GM21529 (cell line): ENCODE measurements at regions not wholly inside any gene's neighbourhood (a gene's known extent, or its start where the extent isn't known, plus 50 kb on each side); places are given as distances from the start of the nearest gene placed in this dataset.

ENCODE experiments used
- ATAC-seq: cut with Tn5 transposase; IDR thresholded peaks from one replicate; pipeline ENCODE4 v1.9.1; 2021; ENCODE audit not compliant: unreplicated experiment

GRCh38 chr6:170136541-170137175, 154.2 kb downstream of the DLL1 start:
- no peak for ATAC-seq

DNA sequence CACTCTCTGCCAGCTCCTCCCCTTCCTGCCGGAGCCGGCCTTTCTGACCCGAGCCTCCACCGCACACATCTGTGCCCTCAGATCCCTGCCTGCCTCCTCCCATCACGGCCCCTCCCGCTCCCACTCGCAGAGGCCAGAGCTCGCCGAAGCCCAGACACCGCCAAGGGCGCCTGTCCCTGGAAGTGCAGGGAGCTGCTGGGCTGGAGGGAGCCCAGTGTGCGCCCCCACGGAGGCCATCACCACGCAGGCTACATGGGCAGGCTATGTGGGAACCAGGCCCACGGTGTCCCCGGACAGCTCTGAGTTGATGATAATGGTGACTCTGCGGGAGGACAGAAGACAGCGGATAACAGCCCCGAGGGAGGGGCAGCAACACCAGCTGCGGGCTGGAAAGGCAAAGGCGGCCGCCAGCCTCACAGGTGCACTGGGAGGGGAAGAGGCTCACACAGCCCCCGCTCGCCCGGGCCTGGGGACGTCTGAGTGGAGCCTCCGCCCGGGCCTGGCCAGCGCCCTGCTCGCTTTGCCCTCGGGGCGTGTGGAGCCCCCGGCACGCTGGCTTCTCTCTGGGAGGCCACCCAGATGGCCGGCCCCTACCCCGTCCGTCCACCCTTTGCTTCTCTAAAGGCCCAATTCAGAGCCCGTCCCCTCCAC, 154.9 kb downstream of the DLL1 start:
- no peak for ATAC-seq

- ATAC-seq = no peak
These were observed 155.4 kb downstream of the DLL1 start for GRCh38 chr6:170135461-170135820.

- ATAC-seq = no peak
These were observed 156.1 kb downstream of the DLL1 start for GRCh38 chr6:170134471-170135440.

GRCh38 chr6:170134031-170134470, 156.8 kb downstream of the DLL1 start:
- no peak for ATAC-seq

DNA sequence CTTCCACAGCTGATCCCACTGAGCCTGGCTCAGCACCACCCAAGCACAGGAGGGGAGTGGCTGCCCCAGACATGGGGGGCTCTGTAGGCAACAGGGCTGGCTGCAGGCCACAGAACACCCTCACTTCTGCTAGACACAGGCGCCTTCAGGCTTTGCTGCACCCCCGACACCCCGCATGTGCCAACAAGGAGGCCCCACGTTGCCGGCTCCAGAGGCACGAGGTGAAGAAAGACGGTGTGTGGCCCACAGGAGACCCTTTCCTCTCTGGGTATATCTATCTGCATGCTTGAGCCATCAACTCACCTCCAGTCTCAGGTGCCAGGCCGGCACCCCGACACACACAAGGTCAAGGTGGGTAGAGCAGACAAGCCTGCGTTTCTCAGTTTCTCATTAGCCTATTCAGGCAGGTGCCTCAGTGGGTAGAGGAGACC, 158.3 kb downstream of the DLL1 start:
- ATAC-seq = no peak

- no peak for ATAC-seq
These were observed 158.8 kb downstream of the DLL1 start for GRCh38 chr6:170132011-170132521.

- ATAC-seq = no peak
These were observed 159.5 kb downstream of the DLL1 start for GRCh38 chr6:170131351-170131750.

DNA sequence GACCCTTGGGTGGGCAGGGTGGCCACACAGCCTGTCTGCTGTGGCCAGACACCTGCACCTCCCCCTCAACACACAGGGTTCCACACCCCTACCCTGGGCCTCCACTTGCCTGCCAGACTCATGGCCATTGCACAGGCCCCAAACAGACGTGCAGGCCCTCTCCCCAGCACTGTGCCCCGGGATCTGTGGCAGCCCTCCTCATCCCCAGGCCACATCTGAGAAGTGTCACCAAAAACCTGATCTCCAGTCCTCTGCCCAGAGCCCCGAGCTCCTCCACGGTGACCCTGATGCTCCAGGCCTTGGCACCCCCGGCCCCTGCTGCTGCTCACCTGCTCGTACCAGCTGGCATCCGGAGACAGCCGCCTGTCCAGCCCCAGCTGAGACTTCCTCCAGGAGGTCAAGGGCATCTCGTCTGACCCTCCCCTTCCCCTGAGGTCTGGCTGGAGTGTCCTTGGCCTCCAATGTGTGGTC, 160.1 kb downstream of the DLL1 start:
- ATAC-seq = no peak

- ATAC-seq = no peak
These were observed 160.7 kb downstream of the DLL1 start for GRCh38 chr6:170130201-170130621.

DNA sequence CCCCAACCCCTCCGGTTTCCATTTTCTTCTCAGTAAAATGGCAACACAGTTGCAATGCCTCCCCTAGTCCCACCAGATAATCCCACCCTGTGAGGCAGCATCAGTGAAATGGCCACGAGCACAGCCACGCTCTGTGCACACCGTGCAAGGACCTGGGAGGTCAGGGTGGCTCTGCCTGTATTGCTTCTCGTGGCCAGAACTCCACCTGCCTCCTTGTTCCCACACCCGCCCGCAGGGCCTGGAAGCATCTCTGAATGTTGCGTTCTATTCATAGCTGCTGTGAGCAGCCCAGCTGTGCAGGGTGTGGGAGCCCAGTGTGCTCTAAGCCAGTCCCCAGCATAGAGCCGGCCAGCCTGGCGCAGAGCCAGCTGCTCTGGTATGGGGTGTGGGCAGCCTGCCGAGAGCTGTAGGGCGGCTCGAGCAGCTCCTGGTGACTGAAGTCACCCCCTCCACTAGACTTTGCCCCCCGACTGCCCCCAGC, 161.1 kb downstream of the DLL1 start:
- ATAC-seq = no peak

GRCh38 chr6:170128811-170129681, 161.8 kb downstream of the DLL1 start:
- ATAC-seq = no peak

DNA sequence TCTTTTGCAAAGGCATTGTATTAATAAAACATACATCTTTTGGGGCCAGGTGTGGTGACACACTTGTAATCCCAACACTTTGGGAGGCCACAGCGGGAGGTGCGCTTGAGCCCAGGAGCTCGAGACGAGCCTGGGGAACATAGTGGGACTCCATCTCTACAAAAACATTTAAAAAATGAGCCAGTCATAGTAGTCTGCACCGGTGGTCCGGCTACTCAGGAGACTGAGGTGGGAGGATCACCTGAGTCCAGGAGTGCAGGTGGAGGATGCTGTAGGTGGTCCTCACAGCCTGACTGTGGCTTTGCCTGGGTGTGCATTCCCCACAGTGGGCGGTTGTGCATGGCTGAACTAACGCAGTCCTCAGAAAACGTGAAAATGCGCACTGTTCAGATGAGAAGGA, 162.5 kb downstream of the DLL1 start:
- no peak for ATAC-seq

DNA sequence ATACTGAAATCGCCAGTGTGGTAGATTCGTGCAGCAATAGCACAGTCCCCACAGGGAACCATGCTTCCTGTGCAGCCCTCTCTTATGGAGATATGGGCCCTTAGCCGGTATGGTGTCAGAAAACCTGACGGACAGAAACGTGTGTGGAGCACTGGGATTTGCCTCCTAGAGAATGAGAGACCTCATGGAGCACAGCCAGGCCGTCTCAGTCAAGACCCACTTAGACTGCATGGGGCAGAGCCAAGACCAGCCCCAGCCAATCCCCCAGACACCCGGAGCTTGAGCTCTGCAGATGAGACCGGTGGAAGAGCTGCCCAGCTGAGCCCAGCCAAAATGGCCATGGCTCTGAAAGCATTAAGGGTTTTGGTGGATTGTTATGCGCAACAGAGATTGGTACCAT, 163.7 kb downstream of the DLL1 start:
- no peak for ATAC-seq

- ATAC-seq = no peak
These were observed 165.2 kb downstream of the DLL1 start for GRCh38 chr6:170125456-170126300.

- no peak for ATAC-seq
These were observed 166.0 kb downstream of the DLL1 start for GRCh38 chr6:170124836-170125235.

GRCh38 chr6:170124150-170124549, 166.7 kb downstream of the DLL1 start:
- no peak for ATAC-seq

DNA sequence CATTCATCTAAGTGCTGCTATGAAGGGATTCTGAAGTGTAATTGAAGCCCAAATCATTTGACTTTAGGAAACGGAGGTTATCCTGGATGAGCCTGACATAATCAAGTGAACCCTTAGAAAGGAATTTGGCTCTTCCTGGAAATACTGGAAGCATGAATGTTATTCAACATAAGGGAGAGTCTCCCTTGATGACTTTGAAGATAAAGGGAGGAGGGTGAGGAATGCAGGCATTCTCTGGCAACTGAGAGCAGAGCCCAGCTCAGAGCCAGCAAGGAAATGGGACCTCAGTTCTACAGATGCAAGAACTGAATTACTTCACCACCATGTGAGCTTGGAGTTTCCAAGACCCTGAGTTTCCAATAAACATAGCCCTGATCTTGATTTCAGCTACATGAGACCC, 168.2 kb downstream of the DLL1 start:
- no peak for ATAC-seq
